A549 (cell line): ENCODE measurements at regions not wholly inside any gene's neighbourhood (a gene's known extent, or its start where the extent isn't known, plus 50 kb on each side); places are given as distances from the start of the nearest gene placed in this dataset.

Experiments
- ATAC-seq, 2 experiments: fragments of 200-7000 bp in 1 of 2; fragments of >200 bp in 1 of 2; cut with Nextera tagmentation in 1 of 2; cut with Tn5 transposase in 1 of 2; 3 replicates each; pipeline versions ENCODE4 v1.8.0 to v1.9.1; 2018 to 2020; ENCODE audit warnings: mild to moderate bottlenecking in 1 of 2, moderate library complexity in 1 of 2
- CTCF ChIA-PET: fragments of 300-600 bp; sonication (Branson Sonifier 250); formaldehyde crosslinking; extraction: SDS; loops from one replicate; lab custom pipeline; 2021; ENCODE audit warnings: antibody characterized with exemption, inconsistent platforms; lab: Yijun Ruan, JAX
- POLR2A ChIA-PET: fragments of 350-600 bp; formaldehyde crosslinking; extraction: SDS; loops from one replicate; lab custom pipeline; 2021; ENCODE audit warnings: antibody characterized with exemption, inconsistent platforms; lab: Yijun Ruan, JAX
- DNase-seq, 2 experiments: peaks; one replicate each; pipeline versions ENCODE4 v3.0.0 to v3.0.0-alpha.2; 2011 to 2016; ENCODE audit warnings: low read depth in 1 of 2, low spot score in 1 of 2
- FAIRE-seq: peaks from 2 replicates; lab custom pipeline; 2011; peaks lifted over from hg19 to GRCh38; lab: Jason Lieb, UNC
- H3K27ac ChIP-seq, 2 experiments: fragments of >200 bp; sonication (Bioruptor Twin); formaldehyde crosslinking; 3 replicates each; pipeline ENCODE4 v1.5.1; 2016 to 2017
- H3K4me1 ChIP-seq: fragments of >200 bp; sonication (Bioruptor Twin); formaldehyde crosslinking; 3 replicates; pipeline ENCODE4 v1.6.1; 2016
- H3K4me2 ChIP-seq: fragments of >200 bp; sonication (Bioruptor Twin); formaldehyde crosslinking; 3 replicates; pipeline ENCODE4 v1.6.1; 2016
- H3K4me3 ChIP-seq: fragments of >200 bp; sonication (Bioruptor Twin); formaldehyde crosslinking; 3 replicates; pipeline ENCODE4 v1.5.1; 2016
- H3K9me3 ChIP-seq: fragments of >200 bp; sonication (Bioruptor Twin); formaldehyde crosslinking; 3 replicates; pipeline ENCODE4 v1.6.1; 2016
- BCL3 ChIP-seq: fragments of >200 bp; sonication (Bioruptor Twin); formaldehyde crosslinking; IDR thresholded peaks from 3 replicates; pipeline ENCODE4 v1.6.1; 2016
- BHLHE40 ChIP-seq: IDR thresholded peaks from 2 replicates; pipeline ENCODE4 v1.6.1; 2012; ENCODE audit warnings: low read depth, low read length, inconsistent platforms
- CBX2 ChIP-seq: fragments of 200-600 bp; sonication (generic); IDR thresholded peaks from 2 replicates; pipeline ENCODE4 v1.6.1; 2016; ENCODE audit warnings: low read depth, mild to moderate bottlenecking, borderline replicate concordance
- CBX8 ChIP-seq: fragments of 200-600 bp; sonication (generic); IDR thresholded peaks from 2 replicates; pipeline ENCODE4 v1.6.1; 2016
- CEBPB ChIP-seq, 2 experiments: fragments of >200 bp in 1 of 2; sonication (Bioruptor Twin) in 1 of 2; formaldehyde crosslinking in 1 of 2; IDR thresholded peaks; 2 replicates each; pipeline ENCODE4 v1.6.1; 2012 to 2016
- CHD2 ChIP-seq: fragments of 150-350 bp; IDR thresholded peaks from 2 replicates; pipeline ENCODE4 v1.6.1; 2014; ENCODE audit warnings: low read length; ENCODE audit not compliant: partially characterized antibody
- CHD4 ChIP-seq: fragments of 200-600 bp; sonication (generic); IDR thresholded peaks from 2 replicates; pipeline ENCODE4 v1.6.1; 2016; ENCODE audit warnings: antibody characterized with exemption, mild to moderate bottlenecking, borderline replicate concordance
- EHMT2 ChIP-seq: fragments of 200-600 bp; sonication (generic); IDR thresholded peaks from 2 replicates; pipeline ENCODE4 v1.6.1; 2016; ENCODE audit warnings: antibody characterized with exemption, low read depth, mild to moderate bottlenecking, moderate library complexity
- ELK1 ChIP-seq: fragments of 150-350 bp; IDR thresholded peaks from 2 replicates; pipeline ENCODE4 v1.6.1; 2014; ENCODE audit warnings: low read depth, mild to moderate bottlenecking, low read length
- ESRRA ChIP-seq: fragments of 150-350 bp; IDR thresholded peaks from 2 replicates; pipeline ENCODE4 v1.6.1; 2014; ENCODE audit warnings: mild to moderate bottlenecking, low read length, borderline replicate concordance
- FOSB ChIP-seq: fragments of 250-450 bp; sonication (Bioruptor Pico); IDR thresholded peaks from 2 replicates; pipeline ENCODE4 v1.5.0; 2020; ENCODE audit warnings: mild to moderate bottlenecking, moderate library complexity
- FOSL2 ChIP-seq, 2 experiments: fragments of 450-650 bp in 1 of 2; fragments of >200 bp in 1 of 2; sonication (Bioruptor Twin) in 1 of 2; formaldehyde crosslinking; IDR thresholded peaks; 2 replicates each; pipeline versions ENCODE4 v1.5.0 to v1.6.1; 2016 to 2020; ENCODE audit warnings: mild to moderate bottlenecking in 1 of 2, moderate library complexity in 1 of 2
- FOXS1 ChIP-seq: fragments of 250-450 bp; sonication (Bioruptor Pico); IDR thresholded peaks from 2 replicates; pipeline ENCODE4 v1.5.0; 2020; ENCODE audit warnings: mild to moderate bottlenecking, moderate library complexity
- GATA3 ChIP-seq: IDR thresholded peaks from 2 replicates; pipeline ENCODE4 v1.6.1; 2012; ENCODE audit warnings: borderline replicate concordance
- HDAC2 ChIP-seq: fragments of 200-600 bp; sonication (generic); IDR thresholded peaks from 2 replicates; pipeline ENCODE4 v1.6.1; 2016
- HEYL ChIP-seq: fragments of 250-450 bp; sonication (Bioruptor Pico); IDR thresholded peaks from 2 replicates; pipeline ENCODE4 v1.8.0; 2021; ENCODE audit warnings: mild to moderate bottlenecking, moderate library complexity
- JUN ChIP-seq, 2 experiments: fragments of >200 bp; sonication (Bioruptor Twin); formaldehyde crosslinking; IDR thresholded peaks; 2 replicates in 1 of 2; 3 replicates in 1 of 2; pipeline ENCODE4 v1.6.1; 2016 to 2017
- KDM1A ChIP-seq: fragments of 200-600 bp; sonication (generic); IDR thresholded peaks from 2 replicates; pipeline ENCODE4 v1.6.1; 2016; ENCODE audit warnings: low read depth, mild to moderate bottlenecking
- KDM5A ChIP-seq: fragments of 200-600 bp; sonication (generic); IDR thresholded peaks from 2 replicates; pipeline ENCODE4 v1.6.1; 2016; ENCODE audit warnings: antibody characterized with exemption, mild to moderate bottlenecking
- MAFK ChIP-seq: fragments of 450-650 bp; IDR thresholded peaks from 2 replicates; pipeline ENCODE4 v1.6.1; 2014; ENCODE audit not compliant: partially characterized antibody
- MAX ChIP-seq: IDR thresholded peaks from 2 replicates; pipeline ENCODE4 v1.6.1; 2012
- MAZ ChIP-seq: fragments of 150-350 bp; IDR thresholded peaks from 2 replicates; pipeline ENCODE4 v1.6.1; 2014; ENCODE audit warnings: antibody characterized with exemption, low read depth, low read length, borderline replicate concordance
- MYC ChIP-seq: IDR thresholded peaks from 2 replicates; pipeline ENCODE4 v1.6.1; 2012; ENCODE audit warnings: mild to moderate bottlenecking, inconsistent platforms, low read length, improper control_type of control experiment, borderline replicate concordance
- NFE2L2 ChIP-seq: fragments of 150-350 bp; conservative IDR thresholded peaks from 2 replicates; pipeline ENCODE4 v1.6.1; 2014; ENCODE audit warnings: low read length
- NR3C1 ChIP-seq: fragments of >200 bp; sonication (Bioruptor Twin); formaldehyde crosslinking; IDR thresholded peaks from 3 replicates; pipeline ENCODE4 v1.6.1; 2017
- PHF8 ChIP-seq: fragments of 200-600 bp; sonication (generic); IDR thresholded peaks from 2 replicates; pipeline ENCODE4 v1.6.1; 2016; ENCODE audit warnings: low read depth, mild to moderate bottlenecking, antibody characterized with exemption, moderate library complexity, borderline replicate concordance
- POLR2A ChIP-seq: IDR thresholded peaks from 2 replicates; pipeline ENCODE4 v1.6.1; 2012; ENCODE audit warnings: mild to moderate bottlenecking, low read length
- POLR2AphosphoS2 ChIP-seq: conservative IDR thresholded peaks from 2 replicates; pipeline ENCODE4 v1.6.1; 2012; ENCODE audit warnings: low read length, improper control_type of control experiment, inconsistent platforms
- RAD21 ChIP-seq, 2 experiments: fragments of >200 bp in 1 of 2; sonication (Bioruptor Twin) in 1 of 2; formaldehyde crosslinking in 1 of 2; IDR thresholded peaks in 1 of 2; conservative IDR thresholded peaks in 1 of 2; 2 replicates in 1 of 2; 3 replicates in 1 of 2; pipeline ENCODE4 v1.6.1; 2012 to 2018; ENCODE audit warnings: inconsistent platforms in 1 of 2
- RARB ChIP-seq: fragments of 250-450 bp; sonication (Bioruptor Pico); IDR thresholded peaks from 2 replicates; pipeline ENCODE4 v1.8.0; 2021; ENCODE audit warnings: mild to moderate bottlenecking, moderate library complexity
- RFX5 ChIP-seq: fragments of 450-650 bp; IDR thresholded peaks from 2 replicates; pipeline ENCODE4 v1.7.1; 2014; ENCODE audit warnings: antibody characterized with exemption, mild to moderate bottlenecking, moderate library complexity
- RNF2 ChIP-seq: fragments of 200-600 bp; sonication (generic); IDR thresholded peaks from 2 replicates; pipeline ENCODE4 v1.6.1; 2016; ENCODE audit warnings: low read depth, mild to moderate bottlenecking, antibody characterized with exemption, moderate library complexity, borderline replicate concordance
- SMC3 ChIP-seq: fragments of >200 bp; sonication (Bioruptor Twin); formaldehyde crosslinking; IDR thresholded peaks from 3 replicates; pipeline ENCODE4 v1.6.1; 2018; ENCODE audit warnings: inconsistent platforms
- TP53 ChIP-seq: fragments of 250-450 bp; sonication (Bioruptor Pico); IDR thresholded peaks from 2 replicates; pipeline ENCODE4 v1.5.0; 2021; ENCODE audit warnings: mild to moderate bottlenecking, moderate library complexity
- USF2 ChIP-seq: fragments of 450-650 bp; IDR thresholded peaks from 2 replicates; pipeline ENCODE4 v1.6.1; 2014; ENCODE audit warnings: antibody characterized with exemption
- ZC3H11A ChIP-seq: fragments of 450-650 bp; IDR thresholded peaks from 2 replicates; pipeline ENCODE4 v1.6.1; 2014; ENCODE audit warnings: antibody characterized with exemption, mild to moderate bottlenecking
- ZNF302 ChIP-seq: fragments of 250-450 bp; sonication (Bioruptor Pico); IDR thresholded peaks from 2 replicates; pipeline ENCODE4 v1.9.0; 2021; ENCODE audit warnings: inconsistent platforms, mild to moderate bottlenecking, moderate library complexity
- WGBS: methylation state at CpG from one replicate; pipeline ENCODE4 v1.1.6; 2017; ENCODE audit errors: missing lambda C conversion rate; 5-methylcytosine and 5-hydroxymethylcytosine counted together

- CTCF ChIA-PET, result no interaction called here
- no peak overlapping the region for H3K27ac ChIP-seq
- H3K4me3 ChIP-seq, result no peak overlapping the region
- H3K4me2 ChIP-seq, result no peak overlapping the region
- WGBS, result 47% methylated on average over 4 of the region's 4 CpGs
- TF ChIP-seq BHLHE40, result no peak
- no peak for TF ChIP-seq KDM1A
- no peak for TF ChIP-seq HDAC2
- no peak for TF ChIP-seq FOSB
- TF ChIP-seq ESRRA, result no peak
- TF ChIP-seq CBX8, result no peak
- TF ChIP-seq RAD21 (conservative IDR thresholded peaks at IDR 0.05 in 1 of 2, IDR thresholded peaks at IDR 0.05 in 1 of 2), result no peak
- no peak for TF ChIP-seq HEYL
- TF ChIP-seq MAZ, result no peak
- TF ChIP-seq ZNF302 (CRISPR knock-in tag), result no peak
- TF ChIP-seq EHMT2, result no peak
- TF ChIP-seq RNF2, result no peak
- TF ChIP-seq ZC3H11A, result no peak
- TF ChIP-seq NR3C1, result no peak
- no peak for TF ChIP-seq POLR2A
- TF ChIP-seq KDM5A, result no peak
- no peak for TF ChIP-seq RARB (CRISPR knock-in tag)
- no peaks in the 10 kb centered on the region for H3K4me1 ChIP-seq
- POLR2A ChIA-PET, result no interaction called here
- no peak for FAIRE-seq
- no peak for ATAC-seq
- H3K9me3 ChIP-seq, result no peaks in the 10 kb centered on the region
- DNase-seq, result no peak
Observed at GRCh38 chr1:81583878-81584277, 216.9 kb upstream of the ADGRL2 start.

- ChIA-PET POLR2A (no interaction called here), CTCF (no interaction called here)
- no peak overlapping the region for H3K27ac ChIP-seq
- DNase-seq (peak in 1 of 2 experiments; percentile 0), FAIRE-seq (no peak), ATAC-seq (no peak)
- whole genome bisulfite sequencing, result 19% methylated on average over 2 of the region's 2 CpGs
- no peaks in the 10 kb centered on the region for H3K4me1 ChIP-seq
- H3K4me3 ChIP-seq, result no peak overlapping the region
- no peak overlapping the region for H3K4me2 ChIP-seq
- TF ChIP-seq BCL3, result no peak
- TF ChIP-seq MAFK, result no peak
- no peak for TF ChIP-seq SMC3
- no peak for TF ChIP-seq TP53 (CRISPR knock-in tag)
- no peak for TF ChIP-seq MAZ
- no peak for TF ChIP-seq CEBPB (IDR thresholded peaks at IDR 0.05)
- TF ChIP-seq, all 56 proteins: peak for 0
- H3K9me3 ChIP-seq, result no peaks in the 10 kb centered on the region
Observed at GRCh38 chr1:81582467-81582986, 218.2 kb upstream of the ADGRL2 start.

- FAIRE-seq, result no peak
- Histone ChIP-seq H3K27ac (no peak overlapping the region), H3K9me3 (no peaks in the 10 kb centered on the region), H3K4me1 (no peaks in the 10 kb centered on the region), H3K4me3 (no peak overlapping the region), H3K4me2 (no peak overlapping the region)
- POLR2A ChIA-PET, result no interaction called here
- DNase-seq, result no peak
- ATAC-seq, result no peak
- CTCF ChIA-PET, result no interaction called here
- TF ChIP-seq FOSL2 (IDR thresholded peaks at IDR 0.05) (no peak), FOSL2 (CRISPR knock-in tag; IDR thresholded peaks at IDR 0.05) (no peak), MYC (no peak), CHD2 (no peak), ELK1 (no peak), JUN (IDR thresholded peaks at IDR 0.05) (no peak), CBX2 (no peak), RARB (CRISPR knock-in tag) (no peak), POLR2A (no peak), MAX (no peak), FOXS1 (CRISPR knock-in tag) (no peak), NR3C1 (no peak), POLR2AphosphoS2 (no peak), USF2 (no peak), CHD4 (no peak), RFX5 (no peak), PHF8 (no peak), NFE2L2 (no peak), GATA3 (no peak)
Observed at GRCh38 chr1:81578867-81579266, 221.9 kb upstream of the ADGRL2 start.
